ENCODE measurements at regions not wholly inside any gene's neighbourhood (a gene's known extent, or its start where the extent isn't known, plus 50 kb on each side); places are given as distances from the start of the nearest gene placed in this dataset.

- TF ChIP-seq RAD21 (IDR thresholded peaks at IDR 0.05; ENCODE audit: low read length) (no peak), POLR2A (IDR thresholded peaks at IDR 0.05; ENCODE audit: low read depth, low read length) (no peak), SMC3 (IDR thresholded peaks at IDR 0.05; ENCODE audit: low read depth, low read length) (no peak), MAFK (IDR thresholded peaks at IDR 0.05; ENCODE audit: low read depth, low read length) (no peak), USF2 (IDR thresholded peaks at IDR 0.05; ENCODE audit: low read depth, low read length) (no peak)
- TF ChIP-seq, protein P1, sequence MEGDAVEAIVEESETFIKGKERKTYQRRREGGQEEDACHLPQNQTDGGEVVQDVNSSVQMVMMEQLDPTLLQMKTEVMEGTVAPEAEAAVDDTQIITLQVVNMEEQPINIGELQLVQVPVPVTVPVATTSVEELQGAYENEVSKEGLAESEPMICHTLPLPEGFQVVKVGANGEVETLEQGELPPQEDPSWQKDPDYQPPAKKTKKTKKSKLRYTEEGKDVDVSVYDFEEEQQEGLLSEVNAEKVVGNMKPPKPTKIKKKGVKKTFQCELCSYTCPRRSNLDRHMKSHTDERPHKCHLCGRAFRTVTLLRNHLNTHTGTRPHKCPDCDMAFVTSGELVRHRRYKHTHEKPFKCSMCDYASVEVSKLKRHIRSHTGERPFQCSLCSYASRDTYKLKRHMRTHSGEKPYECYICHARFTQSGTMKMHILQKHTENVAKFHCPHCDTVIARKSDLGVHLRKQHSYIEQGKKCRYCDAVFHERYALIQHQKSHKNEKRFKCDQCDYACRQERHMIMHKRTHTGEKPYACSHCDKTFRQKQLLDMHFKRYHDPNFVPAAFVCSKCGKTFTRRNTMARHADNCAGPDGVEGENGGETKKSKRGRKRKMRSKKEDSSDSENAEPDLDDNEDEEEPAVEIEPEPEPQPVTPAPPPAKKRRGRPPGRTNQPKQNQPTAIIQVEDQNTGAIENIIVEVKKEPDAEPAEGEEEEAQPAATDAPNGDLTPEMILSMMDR (conservative IDR thresholded peaks at IDR 0.05; ENCODE audit: low read depth, low read length), result no peak
These were observed 235.7 kb upstream of the PRR16 start for GRCh38 chr5:120228262-120229031.
